ENCODE measurements at regions not wholly inside any gene's neighbourhood (a gene's known extent, or its start where the extent isn't known, plus 50 kb on each side); places are given as distances from the start of the nearest gene placed in this dataset.

DNA sequence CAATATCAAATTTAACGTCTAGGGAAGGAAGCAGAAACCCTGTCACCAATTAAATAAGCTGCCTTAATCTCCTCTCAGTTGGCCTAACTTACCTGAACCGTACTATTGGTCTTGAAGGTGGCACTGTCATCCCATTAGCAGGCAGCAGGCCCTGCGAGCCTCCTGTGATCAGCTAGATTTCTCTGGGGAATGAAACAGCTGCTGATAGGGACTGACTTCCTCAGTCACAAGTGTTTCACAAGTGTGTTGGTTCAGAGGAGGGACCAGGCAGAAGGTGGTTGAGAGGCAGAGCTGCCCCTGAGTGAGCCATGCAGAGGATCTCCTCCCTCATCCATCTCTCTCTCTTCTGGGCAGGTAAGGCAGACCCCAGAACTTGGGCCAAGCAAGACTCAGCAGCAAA lies 166.8 kb downstream of the DAD1 start:
- TF ChIP-seq, protein P1, sequence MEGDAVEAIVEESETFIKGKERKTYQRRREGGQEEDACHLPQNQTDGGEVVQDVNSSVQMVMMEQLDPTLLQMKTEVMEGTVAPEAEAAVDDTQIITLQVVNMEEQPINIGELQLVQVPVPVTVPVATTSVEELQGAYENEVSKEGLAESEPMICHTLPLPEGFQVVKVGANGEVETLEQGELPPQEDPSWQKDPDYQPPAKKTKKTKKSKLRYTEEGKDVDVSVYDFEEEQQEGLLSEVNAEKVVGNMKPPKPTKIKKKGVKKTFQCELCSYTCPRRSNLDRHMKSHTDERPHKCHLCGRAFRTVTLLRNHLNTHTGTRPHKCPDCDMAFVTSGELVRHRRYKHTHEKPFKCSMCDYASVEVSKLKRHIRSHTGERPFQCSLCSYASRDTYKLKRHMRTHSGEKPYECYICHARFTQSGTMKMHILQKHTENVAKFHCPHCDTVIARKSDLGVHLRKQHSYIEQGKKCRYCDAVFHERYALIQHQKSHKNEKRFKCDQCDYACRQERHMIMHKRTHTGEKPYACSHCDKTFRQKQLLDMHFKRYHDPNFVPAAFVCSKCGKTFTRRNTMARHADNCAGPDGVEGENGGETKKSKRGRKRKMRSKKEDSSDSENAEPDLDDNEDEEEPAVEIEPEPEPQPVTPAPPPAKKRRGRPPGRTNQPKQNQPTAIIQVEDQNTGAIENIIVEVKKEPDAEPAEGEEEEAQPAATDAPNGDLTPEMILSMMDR (IDR thresholded peaks at IDR 0.05), result no peak
- no peak for TF ChIP-seq EZH2 (IDR thresholded peaks at IDR 0.05; ENCODE audit: borderline replicate concordance, insufficient read depth, low read depth, low read length, poor library complexity, severe bottlenecking)
